HG02678 (cell line): ENCODE measurements at regions not wholly inside any gene's neighbourhood (a gene's known extent, or its start where the extent isn't known, plus 50 kb on each side); places are given as distances from the start of the nearest gene placed in this dataset.

Experiments used
- ATAC-seq: cut with Tn5 transposase; IDR thresholded peaks from one replicate; pipeline ENCODE4 v1.9.1; 2021; ENCODE audit warnings: mild to moderate bottlenecking, moderate library complexity; ENCODE audit not compliant: unreplicated experiment

DNA sequence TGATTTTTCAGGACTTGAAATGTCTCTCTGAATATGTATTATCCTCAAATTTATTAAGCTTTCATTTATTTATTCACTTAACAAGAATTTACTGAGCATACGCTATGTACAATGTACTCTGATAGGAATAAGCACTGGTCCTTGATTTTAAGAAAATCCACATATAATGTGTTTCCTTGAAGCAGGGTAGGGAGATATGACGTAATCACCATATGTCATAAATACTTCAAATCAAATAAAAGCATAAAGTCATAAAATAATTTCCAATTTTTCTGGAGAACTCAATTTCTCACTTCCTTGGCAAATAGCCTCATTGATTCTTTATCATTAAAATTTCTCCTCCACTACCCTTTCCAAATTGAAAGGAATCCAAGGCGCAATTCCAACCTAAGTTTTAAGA is 177.8 kb upstream of the GAP43 start:
- no peak for ATAC-seq

DNA sequence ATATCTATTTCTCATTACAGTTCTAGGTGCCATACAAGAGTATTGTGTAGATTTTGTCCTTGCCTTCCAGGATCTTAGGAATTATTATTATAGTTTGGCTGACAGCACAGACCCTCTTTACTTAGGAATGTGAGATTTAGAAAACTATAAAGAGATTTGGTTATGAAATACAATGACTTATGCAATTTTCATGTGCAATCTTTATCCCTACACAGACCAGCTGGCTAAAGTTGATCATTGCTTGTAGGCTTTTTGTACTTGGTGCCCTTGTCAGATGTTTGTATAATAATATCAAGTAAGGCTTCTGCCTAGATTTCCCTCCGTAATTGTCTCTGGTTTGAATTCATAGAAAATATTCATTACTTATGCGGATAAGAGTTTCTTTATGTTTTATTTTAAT is 174.5 kb upstream of the GAP43 start:
- no peak for ATAC-seq

DNA sequence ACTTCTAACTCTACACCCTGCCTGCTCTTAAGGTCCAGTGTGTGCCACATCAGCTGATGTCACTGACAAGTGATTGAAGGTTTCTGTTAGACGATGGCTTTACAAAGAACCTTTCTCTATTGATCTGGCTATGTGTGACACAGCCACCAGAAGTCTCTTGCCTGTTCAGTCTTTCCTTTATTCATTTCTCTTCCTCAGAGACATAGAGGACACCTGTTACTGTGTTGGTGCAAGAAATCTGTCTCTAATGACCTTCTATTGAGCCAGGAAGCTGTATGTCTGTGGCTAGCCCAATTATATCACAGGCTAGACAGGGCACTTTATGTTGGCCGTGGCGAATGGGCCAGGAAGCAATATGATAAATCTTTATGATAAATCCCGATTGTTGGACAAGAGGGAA is 173.3 kb upstream of the GAP43 start:
- no peak for ATAC-seq

DNA sequence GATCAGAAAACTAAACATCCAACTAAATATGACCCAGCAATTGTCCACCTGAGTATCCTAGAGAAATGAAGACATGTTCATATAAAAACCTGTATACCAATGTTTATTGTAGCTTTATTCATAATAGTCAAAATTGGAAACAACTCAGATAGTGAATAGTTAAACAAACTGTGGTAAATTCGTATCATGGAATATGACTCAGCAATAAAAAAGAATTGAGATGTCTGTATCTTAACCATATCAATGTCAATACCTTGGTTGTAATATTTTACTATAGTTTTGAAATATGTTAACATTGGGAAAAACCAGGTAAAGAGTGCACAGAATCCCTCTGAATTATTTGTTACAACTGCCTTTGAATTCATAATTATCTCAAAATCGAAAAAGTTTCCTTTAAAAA is 159.3 kb upstream of the GAP43 start:
- ATAC-seq = no peak

DNA sequence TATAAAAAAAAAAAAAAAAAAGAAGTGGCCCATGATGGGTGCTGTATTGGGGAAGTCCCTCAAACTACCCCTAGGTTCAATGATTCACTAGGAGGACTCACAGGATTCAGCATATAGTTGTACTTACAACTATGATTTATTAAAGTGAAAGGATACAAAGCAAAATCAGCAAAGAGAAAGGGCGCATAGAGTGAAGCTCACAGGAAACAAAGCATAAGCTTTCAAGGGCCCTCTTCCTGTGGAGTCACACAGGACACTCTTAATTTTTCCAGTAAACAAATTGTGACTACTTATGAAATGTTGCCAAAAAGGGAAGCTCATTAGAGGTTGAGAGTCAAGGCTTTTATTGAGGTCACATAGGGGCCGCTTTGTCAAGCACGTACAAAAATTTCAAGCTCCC is 153.7 kb upstream of the GAP43 start:
- peak; percentile 82 for ATAC-seq

DNA sequence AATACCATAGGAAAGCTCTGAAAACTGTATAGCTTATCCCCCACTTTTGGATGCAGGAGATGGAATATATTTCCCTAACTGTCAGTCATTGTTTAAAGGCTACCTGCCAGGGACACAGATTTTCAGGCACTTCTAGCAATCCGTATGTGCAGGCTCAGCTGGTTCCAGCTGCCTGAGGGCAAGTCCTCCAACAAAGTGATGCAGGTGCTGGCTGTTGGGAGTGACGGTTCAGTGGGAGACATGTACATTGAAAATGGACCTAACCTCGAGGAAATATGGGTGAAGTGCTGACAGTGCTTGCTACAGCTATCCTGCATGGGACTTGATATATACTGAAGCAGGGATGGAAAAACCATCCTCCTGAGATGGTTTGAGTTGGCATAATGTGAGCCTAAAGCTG is 153.1 kb upstream of the GAP43 start:
- no peak for ATAC-seq

DNA sequence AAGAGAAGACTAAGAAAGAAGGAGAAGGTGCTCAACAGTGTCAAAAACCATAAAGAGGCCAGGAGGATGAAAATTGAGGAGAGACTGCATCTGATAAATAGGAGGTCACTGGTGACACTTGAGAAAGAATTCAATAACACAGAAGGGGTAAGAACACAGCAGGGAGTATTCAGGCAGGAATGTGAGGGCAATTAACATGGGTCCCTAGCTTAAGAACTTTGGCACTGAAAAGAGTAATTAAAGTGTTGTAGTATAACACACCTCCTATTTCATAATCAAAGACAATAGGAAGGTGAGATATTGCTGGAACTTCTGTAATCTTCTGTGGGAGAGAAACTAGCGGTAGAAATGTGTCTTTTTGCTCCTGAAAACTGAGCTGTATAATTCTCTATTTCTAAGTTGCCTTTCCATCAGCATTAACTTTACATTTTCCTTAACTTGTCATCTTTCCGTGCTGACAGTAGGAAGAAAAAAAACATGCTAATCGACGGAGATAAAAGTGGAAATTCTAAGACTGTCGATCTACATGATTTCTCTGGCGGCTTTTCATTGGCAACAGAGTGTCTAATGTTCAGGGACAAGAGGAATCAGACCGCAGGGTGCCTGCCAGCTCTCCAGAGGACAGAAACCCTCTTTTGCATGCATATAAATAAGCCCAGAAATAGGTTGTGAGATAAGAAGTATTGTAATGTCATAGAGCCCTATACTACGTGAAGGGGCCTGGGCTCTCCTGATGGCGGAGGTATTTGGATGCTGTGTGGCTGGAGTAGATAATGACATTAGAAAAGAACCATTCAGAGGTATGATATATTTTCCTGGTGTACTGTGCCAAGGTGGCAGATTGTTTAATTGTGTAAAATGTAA is 147.9 kb upstream of the GAP43 start:
- ATAC-seq = no peak

DNA sequence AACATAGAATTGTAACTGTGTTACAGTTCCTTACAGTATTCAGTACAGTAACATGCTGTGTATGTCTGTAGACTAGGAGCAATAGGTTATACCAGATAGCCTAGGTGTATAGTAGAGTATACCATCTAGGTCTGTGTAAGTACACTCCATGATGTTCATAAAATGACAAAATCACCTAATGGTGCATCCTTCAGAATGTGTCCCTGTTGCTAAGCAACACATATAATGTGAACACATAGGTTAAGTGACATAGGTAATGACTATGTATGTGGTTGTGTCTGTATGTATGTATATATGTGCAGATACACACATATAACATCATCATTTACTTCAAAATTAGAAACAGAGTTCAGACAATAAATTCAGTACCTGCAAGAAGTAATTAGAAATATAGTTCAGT is 146.8 kb upstream of the GAP43 start:
- no peak for ATAC-seq

DNA sequence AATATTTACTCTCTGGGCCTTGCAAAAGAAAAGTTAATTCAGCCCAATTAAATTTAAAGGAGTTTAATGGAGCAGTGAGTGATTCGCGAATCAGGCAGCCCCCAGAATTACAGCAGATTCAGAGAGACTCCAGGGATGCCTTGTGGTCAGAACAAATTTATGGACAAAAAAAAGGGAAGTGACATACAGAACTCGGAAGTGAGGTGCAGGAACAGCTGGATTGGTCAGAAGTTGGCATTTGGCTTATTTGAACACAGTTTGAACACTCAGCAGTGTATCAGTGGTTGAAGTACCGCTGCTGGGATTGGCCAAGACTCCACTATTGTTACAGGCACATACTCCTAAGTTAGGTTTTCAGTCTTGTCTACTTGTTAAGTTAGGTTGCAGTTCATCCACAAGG is 145.0 kb upstream of the GAP43 start:
- ATAC-seq = no peak

DNA sequence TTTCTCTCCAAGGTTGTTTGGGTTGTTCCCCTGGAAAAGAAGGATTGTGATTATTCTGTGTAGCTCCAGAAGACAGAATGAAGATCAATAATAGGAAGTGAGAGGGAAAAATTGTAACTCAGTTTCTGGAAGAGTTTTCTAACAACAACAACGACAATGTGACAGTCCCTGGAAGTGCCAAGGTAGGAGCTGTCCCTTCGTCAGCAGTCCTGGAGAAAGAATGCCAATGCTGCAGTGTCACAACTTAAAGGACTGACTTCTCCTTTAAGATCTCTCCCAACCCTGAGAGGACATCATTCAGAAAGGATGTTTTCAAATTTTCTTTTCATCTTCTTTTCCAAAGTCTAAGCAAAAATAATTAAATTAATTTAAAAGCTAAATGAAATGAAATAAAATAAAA is 136.4 kb upstream of the GAP43 start:
- ATAC-seq = no peak

DNA sequence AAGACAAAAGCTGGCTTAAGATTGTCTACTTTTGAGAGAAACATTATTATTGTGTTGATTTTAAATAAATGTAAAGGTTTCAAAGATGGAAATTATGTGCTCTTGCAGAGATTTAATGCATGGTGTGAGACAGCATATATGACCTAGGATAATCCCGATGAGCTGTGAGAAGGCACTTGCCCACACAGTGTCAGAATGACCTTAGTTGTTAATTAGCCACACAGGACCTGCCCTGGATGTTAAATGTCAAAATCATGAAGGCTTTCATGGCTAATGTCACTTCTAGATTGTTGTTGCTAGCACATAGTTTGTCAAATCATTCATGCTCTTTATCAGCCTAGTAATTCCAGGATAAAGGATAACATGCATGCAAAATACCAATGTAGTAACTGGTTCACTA is 135.3 kb upstream of the GAP43 start:
- ATAC-seq = no peak

DNA sequence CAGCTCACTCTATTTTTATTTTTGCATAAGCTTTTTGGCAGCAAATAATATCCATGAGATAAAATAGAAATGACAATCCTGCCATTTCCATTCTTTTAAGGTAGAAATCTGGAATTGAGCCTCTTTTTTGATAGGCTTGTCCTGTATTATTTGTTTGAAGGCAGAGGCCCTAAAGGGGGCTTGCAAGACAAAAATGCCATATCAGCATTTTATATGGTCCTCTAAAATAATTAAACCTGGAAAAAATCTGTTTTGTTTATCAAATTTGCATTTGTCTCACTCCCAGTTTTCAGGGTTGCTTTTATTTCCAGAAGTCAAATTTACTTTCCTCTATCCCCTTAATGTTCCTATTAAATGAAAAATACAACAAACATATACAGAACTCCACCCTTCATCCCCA is 134.9 kb upstream of the GAP43 start:
- ATAC-seq = no peak

DNA sequence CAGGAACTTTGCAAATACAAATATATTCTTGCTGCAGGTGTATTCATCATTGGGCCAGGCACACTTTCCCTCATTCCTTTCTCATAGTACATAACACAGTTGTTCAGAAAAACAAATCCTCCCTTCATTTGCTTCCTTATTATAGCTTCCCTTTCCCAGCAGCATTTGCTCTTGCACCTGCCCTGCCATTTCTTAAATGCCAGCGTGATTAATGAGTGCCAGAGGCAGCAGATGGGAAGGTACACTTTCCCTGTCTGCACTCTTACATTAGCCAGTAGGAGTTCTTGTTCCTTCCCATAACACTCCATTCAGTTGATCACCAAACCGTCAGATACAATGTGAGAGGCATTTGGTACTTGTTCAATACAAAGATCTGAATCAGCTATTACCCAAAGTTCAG is 128.5 kb upstream of the GAP43 start:
- no peak for ATAC-seq

DNA sequence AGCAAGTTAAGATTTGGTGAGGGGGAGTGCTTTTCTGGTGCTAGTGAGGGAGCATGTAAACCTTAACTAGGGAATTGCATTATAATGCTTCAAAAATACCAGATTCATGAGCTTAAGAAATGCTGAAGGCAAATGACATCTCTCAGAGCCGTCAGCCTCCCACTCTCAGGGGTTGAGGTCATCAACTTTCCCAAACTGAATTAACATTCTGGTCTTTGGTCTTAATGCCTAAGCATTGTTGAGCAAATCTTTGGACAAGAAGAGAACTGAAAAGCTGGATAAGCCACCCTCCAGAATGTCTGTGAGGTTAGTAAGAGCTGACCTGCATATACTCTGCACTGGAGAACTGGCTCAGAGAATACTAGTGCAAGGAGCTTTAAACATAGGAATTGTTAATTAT is 124.9 kb upstream of the GAP43 start:
- no peak for ATAC-seq

DNA sequence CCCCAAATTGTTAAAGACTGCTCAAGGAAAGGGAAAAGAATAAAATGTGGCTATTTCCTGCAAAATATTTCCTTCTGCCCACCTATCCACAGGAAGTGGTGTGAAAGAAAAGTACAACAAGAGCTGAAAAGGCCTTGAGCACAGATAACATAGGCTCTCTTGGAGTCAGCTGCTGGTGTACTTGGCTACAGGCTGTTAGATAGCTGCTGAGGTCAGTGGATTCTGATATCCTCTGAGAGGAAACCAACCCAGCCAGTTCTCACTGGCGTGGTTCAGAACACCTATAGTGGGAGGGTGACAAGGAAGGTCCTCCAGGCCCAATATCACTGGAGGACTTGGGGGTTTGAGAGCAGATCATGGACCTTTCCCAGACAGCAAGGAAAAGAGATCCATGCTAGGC is 124.4 kb upstream of the GAP43 start:
- ATAC-seq = no peak

DNA sequence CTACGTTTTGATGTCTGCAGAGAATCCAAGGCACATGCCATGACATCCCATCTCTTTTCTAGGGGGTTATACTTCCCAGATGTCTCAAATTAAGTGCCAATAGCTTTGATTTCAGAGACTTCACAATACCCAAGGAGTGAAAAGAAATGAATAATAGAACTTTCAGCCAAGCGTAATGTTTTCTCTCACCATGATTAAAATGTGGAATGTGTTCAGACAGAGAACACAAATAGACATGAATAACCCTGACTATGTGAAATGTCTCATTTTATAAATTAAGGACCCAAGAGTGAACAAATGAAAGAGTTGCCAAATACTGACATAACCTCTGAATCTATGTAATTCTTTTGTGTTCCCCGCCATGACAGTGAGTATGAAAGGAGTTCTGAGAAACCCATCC is 123.6 kb upstream of the GAP43 start:
- no peak for ATAC-seq

DNA sequence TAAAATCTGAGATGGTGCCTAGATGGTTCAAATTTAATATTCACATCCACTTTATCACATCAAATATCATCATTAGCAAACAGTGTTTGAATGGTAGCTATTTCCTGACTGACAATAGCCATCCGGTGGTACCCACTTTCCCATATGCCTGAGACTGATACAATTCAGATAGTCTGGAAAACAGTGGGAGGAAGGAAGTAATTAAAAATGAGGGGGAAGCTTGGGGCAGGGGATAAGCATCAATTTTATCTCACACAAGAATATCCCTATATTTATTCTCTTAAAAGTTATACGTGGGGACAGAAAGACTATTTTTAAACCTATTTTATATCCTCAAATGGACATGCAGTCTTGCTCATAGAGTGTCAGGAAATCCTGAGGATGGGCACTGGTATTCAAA is 122.5 kb upstream of the GAP43 start:
- ATAC-seq = no peak

DNA sequence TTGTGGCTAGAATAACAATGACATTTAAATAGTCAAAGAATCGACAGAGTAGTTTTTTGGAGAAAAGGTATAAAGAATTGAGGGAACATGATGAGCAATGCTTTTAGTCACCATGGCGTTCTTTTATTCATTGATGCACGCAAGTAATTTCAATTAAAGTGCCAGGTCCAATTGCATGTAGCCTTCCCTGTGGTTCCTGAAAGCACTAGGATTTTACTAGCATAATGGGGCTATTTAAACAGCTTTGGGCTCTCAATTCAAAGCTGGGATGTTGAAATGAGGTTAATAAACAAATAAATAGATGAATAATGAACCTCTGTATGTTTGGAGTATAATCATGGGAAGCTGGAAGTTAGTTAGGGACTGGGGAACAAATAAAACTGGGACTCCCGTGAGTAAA is 121.2 kb upstream of the GAP43 start:
- ATAC-seq = no peak

DNA sequence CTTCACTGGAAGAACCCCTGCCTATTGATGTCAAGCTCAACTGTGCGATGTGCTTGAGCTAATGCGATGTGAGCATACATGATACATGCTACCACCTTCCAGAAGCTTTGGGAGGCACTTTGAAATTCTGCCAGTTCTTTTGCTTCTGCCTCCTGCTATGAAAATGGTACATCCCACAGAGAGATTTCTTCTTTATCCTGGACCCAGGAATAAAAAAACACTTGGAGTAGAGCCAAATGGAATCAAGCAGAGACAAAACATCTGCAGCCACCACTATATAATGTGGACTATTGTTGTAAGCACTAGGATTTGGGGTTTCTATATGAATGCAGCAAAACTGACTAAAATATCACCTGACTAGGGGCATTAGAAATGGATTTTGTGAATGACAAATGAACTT is 119.9 kb upstream of the GAP43 start:
- ATAC-seq = no peak

DNA sequence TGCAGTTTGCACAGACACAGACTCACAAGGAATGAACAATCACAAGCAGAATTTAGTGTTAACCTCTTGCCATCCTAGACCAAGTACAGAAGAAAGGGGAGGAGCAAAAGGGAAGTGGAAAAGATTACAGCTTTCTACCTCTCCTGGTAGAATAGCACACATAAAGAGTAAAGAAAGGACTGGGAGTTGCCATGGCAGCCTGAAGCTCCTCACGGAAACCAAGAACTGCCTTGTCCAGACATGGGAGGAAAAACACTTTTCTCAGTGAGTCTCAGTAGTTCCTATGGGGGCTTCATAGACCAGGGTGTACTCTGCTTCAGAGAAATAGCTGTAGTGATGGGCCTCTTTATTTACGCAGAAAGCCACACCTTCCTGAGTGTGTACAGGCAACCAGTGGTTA is 114.7 kb upstream of the GAP43 start:
- no peak for ATAC-seq

DNA sequence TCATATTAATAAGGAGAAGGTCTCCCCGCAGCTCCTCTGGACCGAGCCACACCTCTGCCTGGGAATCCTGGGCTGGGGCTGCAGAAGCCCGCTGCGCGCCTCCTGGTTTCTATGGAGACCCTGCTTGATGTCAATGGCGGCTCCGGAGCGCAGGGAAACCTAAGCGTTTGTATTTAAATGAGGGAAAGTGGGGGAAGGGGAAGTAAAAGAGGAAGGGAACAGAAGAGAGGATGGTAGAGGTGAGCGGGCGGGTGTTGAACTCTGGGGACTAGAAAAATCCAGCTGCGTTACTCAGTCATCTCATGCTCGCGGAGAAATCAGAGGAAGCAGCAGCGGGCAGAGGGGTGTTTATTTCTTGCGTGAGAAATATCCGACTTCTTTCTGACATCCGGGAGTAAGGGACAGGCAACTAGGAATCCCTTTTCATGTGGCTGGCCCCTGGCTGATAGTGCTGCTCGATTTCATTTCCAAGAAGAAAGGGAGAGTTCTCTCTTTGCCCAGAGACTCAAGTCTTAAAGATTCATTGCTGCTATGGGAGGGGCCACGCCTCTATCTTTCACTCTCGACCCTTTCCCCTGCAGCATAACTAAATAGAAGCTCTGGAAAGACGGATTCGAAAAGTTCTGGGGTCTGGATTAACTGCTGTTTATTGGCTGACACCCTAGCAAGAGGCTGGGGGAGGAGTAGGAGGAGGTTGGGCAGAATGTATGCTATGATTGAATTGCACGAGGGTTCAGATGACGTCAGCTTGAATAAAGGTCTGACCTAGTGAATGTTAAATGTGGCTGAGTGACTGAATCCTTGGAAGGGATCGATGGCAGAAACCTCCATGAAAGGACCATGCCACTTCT is 110.5 kb upstream of the GAP43 start:
- peak; percentile 45 for ATAC-seq

DNA sequence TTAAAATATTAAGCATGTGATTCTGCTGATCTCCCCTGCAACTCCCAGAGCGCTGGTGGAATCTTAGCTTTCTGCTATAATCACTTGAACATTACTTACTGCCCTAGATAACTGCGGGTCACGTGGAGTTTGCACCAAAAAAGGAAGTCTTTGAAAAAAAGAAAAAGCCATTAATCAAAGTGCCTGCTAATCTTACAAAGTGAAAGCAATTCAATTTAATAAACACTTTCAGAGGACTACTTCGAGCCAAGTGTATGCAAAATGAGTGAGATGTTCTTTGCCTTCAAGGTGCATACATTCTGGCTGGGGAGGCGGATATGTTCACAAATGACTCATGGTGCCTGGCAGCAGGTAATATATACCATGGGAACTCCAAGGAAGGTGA is 109.9 kb upstream of the GAP43 start:
- ATAC-seq = no peak
